GM23338 (cell line): ENCODE measurements at regions not wholly inside any gene's neighbourhood (a gene's known extent, or its start where the extent isn't known, plus 50 kb on each side); places are given as distances from the start of the nearest gene placed in this dataset.

ENCODE experiments used
- ATAC-seq: fragments of 200-7000 bp; cut with Tn5 transposase; 3 replicates; pipeline ENCODE4 v1.9.1; 2020
- DNase-seq: peaks from one replicate; pipeline ENCODE4 v3.0.0-alpha.2; 2015; ENCODE audit warnings: low spot score
- H2AFZ ChIP-seq: fragments of 200-600 bp; sonication (generic); 2 replicates; pipeline ENCODE4 v1.8.0; 2016; ENCODE audit warnings: antibody characterized with exemption, mild to moderate bottlenecking, moderate library complexity
- H3F3A ChIP-seq: fragments of 200-600 bp; sonication (generic); replicated peaks from 2 replicates; pipeline ENCODE4 v1.8.0; 2017; ENCODE audit warnings: antibody characterized with exemption, mixed run types, low read depth
- H3K27ac ChIP-seq: fragments of 200-600 bp; sonication (generic); 2 replicates; pipeline ENCODE4 v1.6.1; 2016; ENCODE audit warnings: low read depth
- H3K27me3 ChIP-seq: fragments of 200-600 bp; sonication (generic); 2 replicates; pipeline ENCODE4 v1.8.0; 2016; ENCODE audit warnings: mild to moderate bottlenecking, mixed run types, moderate library complexity; ENCODE audit not compliant: insufficient read depth
- H3K36me3 ChIP-seq: fragments of 200-600 bp; sonication (generic); 2 replicates; pipeline ENCODE4 v1.8.0; 2016; ENCODE audit warnings: mild to moderate bottlenecking; ENCODE audit not compliant: insufficient read depth
- H3K4me1 ChIP-seq: fragments of 200-600 bp; sonication (generic); 2 replicates; pipeline ENCODE4 v1.8.0; 2016; ENCODE audit warnings: mild to moderate bottlenecking, moderate library complexity; ENCODE audit not compliant: insufficient read depth
- H3K4me2 ChIP-seq: fragments of 200-600 bp; sonication (generic); 2 replicates; pipeline ENCODE4 v1.7.1; 2017; ENCODE audit warnings: mixed run types
- H3K4me3 ChIP-seq: fragments of 200-600 bp; sonication (generic); 2 replicates; pipeline ENCODE4 v1.6.1; 2016; ENCODE audit warnings: mixed run types
- H3K79me2 ChIP-seq: fragments of 200-600 bp; sonication (generic); replicated peaks from 2 replicates; pipeline ENCODE4 v1.8.0; 2017; ENCODE audit warnings: mild to moderate bottlenecking; ENCODE audit not compliant: insufficient read depth
- H3K9me2 ChIP-seq: fragments of 200-600 bp; sonication (generic); 2 replicates; pipeline ENCODE4 v1.8.0; 2017; ENCODE audit not compliant: insufficient read depth
- H4K20me1 ChIP-seq: fragments of 200-600 bp; sonication (generic); replicated peaks from 2 replicates; pipeline ENCODE4 v1.8.0; 2017; ENCODE audit warnings: mild to moderate bottlenecking; ENCODE audit not compliant: insufficient read depth
- H3K27ac Mint-ChIP-seq: 2 replicates; pipeline ENCODE4 v1.8.0; 2020; ENCODE audit warnings: inconsistent platforms, mild to moderate bottlenecking, moderate library complexity, mixed read lengths
- H3K27me3 Mint-ChIP-seq: 3 replicates; pipeline ENCODE4 v1.8.0; 2022; ENCODE audit warnings: low read depth, mild to moderate bottlenecking, moderate library complexity, mixed read lengths, inconsistent platforms; ENCODE audit not compliant: insufficient read depth, poor library complexity
- H3K36me3 Mint-ChIP-seq: 3 replicates; pipeline ENCODE4 v1.8.0; 2021; ENCODE audit warnings: low read depth, mild to moderate bottlenecking, inconsistent platforms, moderate library complexity, mixed read lengths
- H3K4me1 Mint-ChIP-seq: 3 replicates; pipeline ENCODE4 v1.8.0; 2020; ENCODE audit warnings: mild to moderate bottlenecking, inconsistent platforms, mixed read lengths
- H3K4me3 Mint-ChIP-seq: 3 replicates; pipeline ENCODE4 v1.8.0; 2021; ENCODE audit warnings: moderate library complexity, mild to moderate bottlenecking, inconsistent platforms, mixed read lengths
- H3K9me3 Mint-ChIP-seq: 3 replicates; pipeline ENCODE4 v1.8.0; 2020; ENCODE audit warnings: moderate library complexity, mild to moderate bottlenecking, inconsistent platforms, mixed read lengths
- CREB1 ChIP-seq: fragments of 250-450 bp; sonication (Bioruptor Pico); IDR thresholded peaks from 2 replicates; pipeline ENCODE4 v1.5.0; 2020; ENCODE audit warnings: low read depth, mild to moderate bottlenecking, moderate library complexity
- EZH2 ChIP-seq: fragments of 200-600 bp; sonication (generic); IDR thresholded peaks from one replicate; pipeline ENCODE4 v1.8.0; 2017; ENCODE audit warnings: antibody characterized with exemption, mild to moderate bottlenecking, low read depth; ENCODE audit not compliant: unreplicated experiment
- EZH2phosphoT487 ChIP-seq: fragments of 200-600 bp; sonication (generic); IDR thresholded peaks from one replicate; pipeline ENCODE4 v1.8.1; 2018; ENCODE audit warnings: antibody characterized with exemption; ENCODE audit not compliant: unreplicated experiment
- JUNB ChIP-seq: IDR thresholded peaks from one replicate; pipeline ENCODE4 v1.6.1; 2016; ENCODE audit warnings: antibody characterized with exemption; ENCODE audit not compliant: unreplicated experiment
- NANOG ChIP-seq: IDR thresholded peaks from 2 replicates; pipeline ENCODE4 v1.6.1; 2016; ENCODE audit warnings: antibody characterized with exemption, borderline replicate concordance
- POLR2AphosphoS5 ChIP-seq: IDR thresholded peaks from 2 replicates; pipeline ENCODE4 v1.6.1; 2016; ENCODE audit warnings: antibody characterized with exemption, low read depth
- STAT1 ChIP-seq: IDR thresholded peaks from one replicate; pipeline ENCODE4 v1.6.1; 2016; ENCODE audit warnings: antibody characterized with exemption; ENCODE audit not compliant: unreplicated experiment
- ZNF114 ChIP-seq: fragments of 250-450 bp; sonication (Bioruptor Pico); IDR thresholded peaks from 2 replicates; pipeline ENCODE4 v1.5.0; 2020; ENCODE audit warnings: mild to moderate bottlenecking, moderate library complexity
- ZNF331 ChIP-seq: fragments of 250-450 bp; sonication (Bioruptor Pico); IDR thresholded peaks from 2 replicates; pipeline ENCODE4 v1.5.0; 2020; ENCODE audit warnings: low read depth, mild to moderate bottlenecking, moderate library complexity
- TF ChIP-seq, protein P1 (sequence below), 2 experiments: fragments of 200-600 bp in 1 of 2; sonication (generic) in 1 of 2; conservative IDR thresholded peaks; 2 replicates each; pipeline versions ENCODE4 v1.5.1 to v1.6.1; 2016 to 2017; ENCODE audit warnings: antibody characterized with exemption in 2 of 2, low read depth in 2 of 2, mild to moderate bottlenecking in 2 of 2, moderate library complexity in 1 of 2
- TF ChIP-seq, protein P2 (sequence below): IDR thresholded peaks from 2 replicates; pipeline ENCODE4 v1.6.1; 2016; ENCODE audit warnings: antibody characterized with exemption
- TF ChIP-seq, protein P3 (sequence below): IDR thresholded peaks from one replicate; pipeline ENCODE4 v1.6.1; 2018; ENCODE audit warnings: antibody characterized with exemption; ENCODE audit not compliant: unreplicated experiment

DNA sequence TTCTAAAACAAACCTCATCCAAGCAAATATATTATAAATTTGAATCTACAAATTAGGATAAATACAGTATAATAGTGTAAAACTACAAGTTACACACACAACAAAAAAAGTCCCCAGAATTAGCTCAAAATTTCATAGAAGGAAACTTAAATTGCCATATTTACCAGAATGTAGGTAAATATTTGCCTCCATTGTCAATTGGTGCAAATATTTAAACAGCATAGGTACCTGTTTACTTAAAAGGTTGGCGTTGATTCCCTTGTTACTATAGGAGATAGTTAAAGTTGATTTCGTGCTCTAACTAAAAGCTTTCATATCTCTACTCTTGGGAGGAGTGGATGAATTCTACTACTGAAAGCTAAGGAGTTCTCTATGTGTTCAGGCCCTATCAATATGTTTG, 111.6 kb upstream of the TENT5A start (continued):
- TF ChIP-seq, protein P1, sequence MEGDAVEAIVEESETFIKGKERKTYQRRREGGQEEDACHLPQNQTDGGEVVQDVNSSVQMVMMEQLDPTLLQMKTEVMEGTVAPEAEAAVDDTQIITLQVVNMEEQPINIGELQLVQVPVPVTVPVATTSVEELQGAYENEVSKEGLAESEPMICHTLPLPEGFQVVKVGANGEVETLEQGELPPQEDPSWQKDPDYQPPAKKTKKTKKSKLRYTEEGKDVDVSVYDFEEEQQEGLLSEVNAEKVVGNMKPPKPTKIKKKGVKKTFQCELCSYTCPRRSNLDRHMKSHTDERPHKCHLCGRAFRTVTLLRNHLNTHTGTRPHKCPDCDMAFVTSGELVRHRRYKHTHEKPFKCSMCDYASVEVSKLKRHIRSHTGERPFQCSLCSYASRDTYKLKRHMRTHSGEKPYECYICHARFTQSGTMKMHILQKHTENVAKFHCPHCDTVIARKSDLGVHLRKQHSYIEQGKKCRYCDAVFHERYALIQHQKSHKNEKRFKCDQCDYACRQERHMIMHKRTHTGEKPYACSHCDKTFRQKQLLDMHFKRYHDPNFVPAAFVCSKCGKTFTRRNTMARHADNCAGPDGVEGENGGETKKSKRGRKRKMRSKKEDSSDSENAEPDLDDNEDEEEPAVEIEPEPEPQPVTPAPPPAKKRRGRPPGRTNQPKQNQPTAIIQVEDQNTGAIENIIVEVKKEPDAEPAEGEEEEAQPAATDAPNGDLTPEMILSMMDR (conservative IDR thresholded peaks at IDR 0.05; ENCODE audit: low read depth in 2 of 2) = no peak
- TF ChIP-seq, protein P2, sequence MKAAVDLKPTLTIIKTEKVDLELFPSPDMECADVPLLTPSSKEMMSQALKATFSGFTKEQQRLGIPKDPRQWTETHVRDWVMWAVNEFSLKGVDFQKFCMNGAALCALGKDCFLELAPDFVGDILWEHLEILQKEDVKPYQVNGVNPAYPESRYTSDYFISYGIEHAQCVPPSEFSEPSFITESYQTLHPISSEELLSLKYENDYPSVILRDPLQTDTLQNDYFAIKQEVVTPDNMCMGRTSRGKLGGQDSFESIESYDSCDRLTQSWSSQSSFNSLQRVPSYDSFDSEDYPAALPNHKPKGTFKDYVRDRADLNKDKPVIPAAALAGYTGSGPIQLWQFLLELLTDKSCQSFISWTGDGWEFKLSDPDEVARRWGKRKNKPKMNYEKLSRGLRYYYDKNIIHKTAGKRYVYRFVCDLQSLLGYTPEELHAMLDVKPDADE = no peak
- no peak for TF ChIP-seq STAT1
- no peak for TF ChIP-seq EZH2
- TF ChIP-seq ZNF114 (CRISPR knock-in tag) = no peak
- no peak for TF ChIP-seq JUNB
- no peak for TF ChIP-seq ZNF331 (CRISPR knock-in tag)
- TF ChIP-seq, protein P3, sequence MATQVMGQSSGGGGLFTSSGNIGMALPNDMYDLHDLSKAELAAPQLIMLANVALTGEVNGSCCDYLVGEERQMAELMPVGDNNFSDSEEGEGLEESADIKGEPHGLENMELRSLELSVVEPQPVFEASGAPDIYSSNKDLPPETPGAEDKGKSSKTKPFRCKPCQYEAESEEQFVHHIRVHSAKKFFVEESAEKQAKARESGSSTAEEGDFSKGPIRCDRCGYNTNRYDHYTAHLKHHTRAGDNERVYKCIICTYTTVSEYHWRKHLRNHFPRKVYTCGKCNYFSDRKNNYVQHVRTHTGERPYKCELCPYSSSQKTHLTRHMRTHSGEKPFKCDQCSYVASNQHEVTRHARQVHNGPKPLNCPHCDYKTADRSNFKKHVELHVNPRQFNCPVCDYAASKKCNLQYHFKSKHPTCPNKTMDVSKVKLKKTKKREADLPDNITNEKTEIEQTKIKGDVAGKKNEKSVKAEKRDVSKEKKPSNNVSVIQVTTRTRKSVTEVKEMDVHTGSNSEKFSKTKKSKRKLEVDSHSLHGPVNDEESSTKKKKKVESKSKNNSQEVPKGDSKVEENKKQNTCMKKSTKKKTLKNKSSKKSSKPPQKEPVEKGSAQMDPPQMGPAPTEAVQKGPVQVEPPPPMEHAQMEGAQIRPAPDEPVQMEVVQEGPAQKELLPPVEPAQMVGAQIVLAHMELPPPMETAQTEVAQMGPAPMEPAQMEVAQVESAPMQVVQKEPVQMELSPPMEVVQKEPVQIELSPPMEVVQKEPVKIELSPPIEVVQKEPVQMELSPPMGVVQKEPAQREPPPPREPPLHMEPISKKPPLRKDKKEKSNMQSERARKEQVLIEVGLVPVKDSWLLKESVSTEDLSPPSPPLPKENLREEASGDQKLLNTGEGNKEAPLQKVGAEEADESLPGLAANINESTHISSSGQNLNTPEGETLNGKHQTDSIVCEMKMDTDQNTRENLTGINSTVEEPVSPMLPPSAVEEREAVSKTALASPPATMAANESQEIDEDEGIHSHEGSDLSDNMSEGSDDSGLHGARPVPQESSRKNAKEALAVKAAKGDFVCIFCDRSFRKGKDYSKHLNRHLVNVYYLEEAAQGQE = no peak

DNA sequence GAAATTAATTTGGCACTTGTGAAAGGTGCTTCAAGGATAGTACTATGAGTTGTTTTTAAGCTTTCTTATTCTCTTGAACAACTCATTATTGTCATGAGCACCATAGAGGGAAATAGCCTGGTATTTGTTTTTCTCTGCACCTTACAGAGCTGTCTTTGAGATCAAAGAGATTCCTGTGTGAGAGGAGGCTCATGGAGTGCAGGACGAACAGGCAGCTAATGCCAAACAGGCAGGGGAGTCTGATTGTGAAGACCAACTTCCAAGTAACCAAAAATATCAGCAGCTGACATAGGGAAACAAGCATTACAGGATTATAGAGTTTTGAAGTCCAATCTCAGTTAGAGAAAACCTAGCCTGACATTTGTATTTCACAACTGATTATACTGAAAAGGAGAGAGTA, 110.6 kb upstream of the TENT5A start:
- H3K9me2 ChIP-seq = no peaks in the 10 kb centered on the region
- H3K4me3 ChIP-seq = no peak overlapping the region
- H3K36me3 ChIP-seq = no peaks in the 10 kb centered on the region
- no peaks in the 10 kb centered on the region for H3F3A ChIP-seq
- Mint-ChIP-seq H3K4me1 (peaks cover 7% of the 10 kb centered on the region; the same call in 2 of the 3 replicates), H3K36me3 (no peaks in the 10 kb centered on the region), H3K4me3 (no peak overlapping the region), H3K27me3 (no peaks in the 10 kb centered on the region), H3K27ac (no peak overlapping the region), H3K9me3 (no peaks in the 10 kb centered on the region)
- no peaks in the 10 kb centered on the region for H4K20me1 ChIP-seq
- no peak overlapping the region for H3K27ac ChIP-seq
- H3K4me1 ChIP-seq = peaks cover 3% of the 10 kb centered on the region; the same call in 1 of the 2 replicates
- no peaks in the 10 kb centered on the region for H3K79me2 ChIP-seq
- DNase-seq (peak; percentile 42), ATAC-seq (peak; percentile 84)
- no peaks in the 10 kb centered on the region for H3K27me3 ChIP-seq
- no peak overlapping the region for H3K4me2 ChIP-seq
- H2AFZ ChIP-seq = no peak overlapping the region
- no peak for TF ChIP-seq NANOG
- TF ChIP-seq, protein P2 = no peak
- TF ChIP-seq POLR2AphosphoS5 = no peak
- no peak for TF ChIP-seq EZH2phosphoT487
- no peak for TF ChIP-seq ZNF331 (CRISPR knock-in tag)
- TF ChIP-seq CREB1 (CRISPR knock-in tag) = no peak
- TF ChIP-seq STAT1 = no peak
- no peak for TF ChIP-seq ZNF114 (CRISPR knock-in tag)
- TF ChIP-seq, protein P1 (conservative IDR thresholded peaks at IDR 0.05; ENCODE audit: low read depth in 2 of 2) = no peak
